PC-9 (cell line): ENCODE measurements at regions not wholly inside any gene's neighbourhood (a gene's known extent, or its start where the extent isn't known, plus 50 kb on each side); places are given as distances from the start of the nearest gene placed in this dataset.

Source experiments
- BruUV-seq: library from RNA; stranded (reverse); fragments of 400-500 nt; replicated peaks from 2 replicates; lab custom pipeline; 2021; lab: Mats Ljungman, UMichigan
- CTCF ChIA-PET: fragments of 300-600 bp; sonication (Branson Sonifier 250); formaldehyde crosslinking; loops from one replicate; lab custom pipeline; 2022; ENCODE audit warnings: antibody characterized with exemption; lab: Charles Lee
- POLR2A ChIA-PET: fragments of 300-600 bp; sonication (Branson Sonifier 250); formaldehyde crosslinking; loops from one replicate; lab custom pipeline; 2022; ENCODE audit warnings: antibody characterized with exemption; ENCODE audit not compliant: unreplicated experiment; lab: Charles Lee
- DNase-seq, 2 experiments: peaks; one replicate each; pipeline versions ENCODE4 v3.0.0 to v3.0.0-alpha.2; 2015 to 2022; ENCODE audit warnings: mixed read lengths in 1 of 2
- H2AFZ ChIP-seq: fragments of 200-600 bp; sonication (generic); 2 replicates; pipeline ENCODE4 v1.8.1; 2017; ENCODE audit warnings: antibody characterized with exemption
- H3F3A ChIP-seq: fragments of 200-600 bp; sonication (generic); 2 replicates; pipeline ENCODE4 v1.8.1; 2017; ENCODE audit warnings: antibody characterized with exemption, mild to moderate bottlenecking, low read depth; ENCODE audit not compliant: insufficient read depth
- H3K27ac ChIP-seq: fragments of 200-600 bp; sonication (generic); 2 replicates; pipeline ENCODE4 v1.6.1; 2016; ENCODE audit warnings: mixed run types
- H3K27me3 ChIP-seq: fragments of 200-600 bp; sonication (generic); 2 replicates; pipeline ENCODE4 v1.6.1; 2016; ENCODE audit warnings: low read depth, mixed run types; ENCODE audit not compliant: insufficient read depth
- H3K36me3 ChIP-seq: fragments of 200-600 bp; sonication (generic); 2 replicates; pipeline ENCODE4 v1.6.1; 2016; ENCODE audit warnings: low read depth, mixed run types
- H3K4me1 ChIP-seq: fragments of 200-600 bp; sonication (generic); replicated peaks from 2 replicates; pipeline ENCODE4 v1.6.1; 2016; ENCODE audit warnings: mixed run types; ENCODE audit not compliant: insufficient read depth
- H3K4me2 ChIP-seq: fragments of 200-600 bp; sonication (generic); 2 replicates; pipeline ENCODE4 v1.6.1; 2017; ENCODE audit warnings: mixed run types
- H3K4me3 ChIP-seq: fragments of 200-600 bp; sonication (generic); 2 replicates; pipeline ENCODE4 v1.6.1; 2016; ENCODE audit warnings: mixed run types
- H3K79me2 ChIP-seq: fragments of 200-600 bp; sonication (generic); 2 replicates; pipeline ENCODE4 v1.6.1; 2017; ENCODE audit warnings: low read depth, mixed run types
- H3K9me2 ChIP-seq: fragments of 200-600 bp; sonication (generic); 2 replicates; pipeline ENCODE4 v1.8.1; 2017; ENCODE audit warnings: mild to moderate bottlenecking; ENCODE audit not compliant: insufficient read depth
- H3K9me3 ChIP-seq: fragments of 200-600 bp; sonication (generic); 2 replicates; pipeline ENCODE4 v1.8.1; 2016; ENCODE audit warnings: low read depth; ENCODE audit not compliant: insufficient read depth
- H4K20me1 ChIP-seq: fragments of 200-600 bp; sonication (generic); 2 replicates; pipeline ENCODE4 v1.8.1; 2017; ENCODE audit not compliant: insufficient read depth
- EZH2 ChIP-seq: fragments of 200-600 bp; sonication (generic); IDR thresholded peaks from 2 replicates; pipeline ENCODE4 v1.8.0; 2017; ENCODE audit warnings: antibody characterized with exemption, low read depth
- intact Hi-C: fragments of 100-400 bp; cut with micrococcal nuclease; formaldehyde crosslinking; loops from one replicate; pipeline ENCODE4 v1.10.0; 2022; ENCODE audit not compliant: unreplicated experiment
- TF ChIP-seq, protein P1 (sequence below): fragments of 200-600 bp; sonication (generic); conservative IDR thresholded peaks from 2 replicates; pipeline ENCODE4 v1.6.1; 2017; ENCODE audit warnings: mixed run types, antibody characterized with exemption, mild to moderate bottlenecking, moderate library complexity

DNA sequence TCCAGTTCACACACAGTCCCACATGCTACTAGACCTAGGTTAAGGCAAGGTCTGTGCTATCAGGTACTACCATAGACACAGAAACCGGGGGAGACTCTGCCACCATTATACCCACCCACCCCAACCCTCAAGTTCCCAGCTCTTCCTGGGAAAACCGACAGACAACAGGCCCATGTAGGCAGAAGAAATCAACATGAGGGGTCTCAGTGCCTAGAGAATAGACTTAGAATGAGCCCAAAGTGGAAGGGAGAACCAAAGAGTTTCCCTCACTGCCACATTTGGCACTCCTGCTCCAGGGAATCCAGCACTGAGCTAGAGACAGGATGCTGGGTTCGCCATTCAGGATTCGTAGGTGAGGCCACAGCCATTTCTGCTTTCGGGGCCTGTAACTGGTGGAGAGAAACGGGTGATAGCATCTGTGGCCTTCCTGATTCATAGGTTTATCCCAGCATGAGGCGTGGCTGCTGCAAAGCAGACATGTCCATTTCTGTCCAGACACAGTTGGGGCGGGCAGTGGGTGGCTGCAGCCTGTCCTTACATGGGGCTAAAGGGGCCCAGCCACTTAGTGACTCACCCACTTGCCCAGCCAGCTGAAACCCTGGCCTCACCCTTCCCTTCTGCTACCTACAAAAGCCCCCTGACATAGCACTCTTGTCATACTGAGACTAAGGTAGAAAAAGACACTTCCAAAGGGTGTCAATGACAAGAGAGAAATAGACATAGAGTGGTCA lies 69.4 kb downstream of the IRF2BPL start:
- H3K27ac ChIP-seq, result peak overlapping the region; percentile 90
- DNase-seq, result peak; percentile 96 to 98
- H3K79me2 ChIP-seq, result 0 out of 2 replicates have a peak, but pooled peaks cover 9% of the 10 kb centered on the region
- peaks cover 86% of the 10 kb centered on the region for H3F3A ChIP-seq
- H3K27me3 ChIP-seq, result no peaks in the 10 kb centered on the region
- POLR2A ChIA-PET, result interaction anchor here (0.5 to 0.8 kb wide), 10 partner anchors 17 to 111 kb away, joined by 3 to 20 read pairs (median 6); no protein-coding TSS in a partner anchor
- TF ChIP-seq, protein P1, sequence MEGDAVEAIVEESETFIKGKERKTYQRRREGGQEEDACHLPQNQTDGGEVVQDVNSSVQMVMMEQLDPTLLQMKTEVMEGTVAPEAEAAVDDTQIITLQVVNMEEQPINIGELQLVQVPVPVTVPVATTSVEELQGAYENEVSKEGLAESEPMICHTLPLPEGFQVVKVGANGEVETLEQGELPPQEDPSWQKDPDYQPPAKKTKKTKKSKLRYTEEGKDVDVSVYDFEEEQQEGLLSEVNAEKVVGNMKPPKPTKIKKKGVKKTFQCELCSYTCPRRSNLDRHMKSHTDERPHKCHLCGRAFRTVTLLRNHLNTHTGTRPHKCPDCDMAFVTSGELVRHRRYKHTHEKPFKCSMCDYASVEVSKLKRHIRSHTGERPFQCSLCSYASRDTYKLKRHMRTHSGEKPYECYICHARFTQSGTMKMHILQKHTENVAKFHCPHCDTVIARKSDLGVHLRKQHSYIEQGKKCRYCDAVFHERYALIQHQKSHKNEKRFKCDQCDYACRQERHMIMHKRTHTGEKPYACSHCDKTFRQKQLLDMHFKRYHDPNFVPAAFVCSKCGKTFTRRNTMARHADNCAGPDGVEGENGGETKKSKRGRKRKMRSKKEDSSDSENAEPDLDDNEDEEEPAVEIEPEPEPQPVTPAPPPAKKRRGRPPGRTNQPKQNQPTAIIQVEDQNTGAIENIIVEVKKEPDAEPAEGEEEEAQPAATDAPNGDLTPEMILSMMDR, result no peak
- no peak for TF ChIP-seq EZH2
- no peaks in the 10 kb centered on the region for H4K20me1 ChIP-seq
- H2AFZ ChIP-seq, result no peak overlapping the region
- peaks cover 94% of the 10 kb centered on the region for H3K4me1 ChIP-seq
- H3K9me3 ChIP-seq, result no peaks in the 10 kb centered on the region
- no peak overlapping the region for H3K4me3 ChIP-seq
- no peaks in the 10 kb centered on the region for H3K36me3 ChIP-seq
- peak overlapping the region; percentile 79 for H3K4me2 ChIP-seq
- no peaks in the 10 kb centered on the region for H3K9me2 ChIP-seq
- CTCF ChIA-PET, result interaction anchor here (0.6 to 1.0 kb wide), 5 partner anchors 9 to 70 kb away, joined by 3 to 12 read pairs (median 4); no protein-coding TSS in a partner anchor
- intact Hi-C loops, result loop anchor here (1.0 kb wide), 2 partner anchors 12 to 109 kb away; no protein-coding TSS in a partner anchor
- no TSS peak for BruUV-seq

DNA sequence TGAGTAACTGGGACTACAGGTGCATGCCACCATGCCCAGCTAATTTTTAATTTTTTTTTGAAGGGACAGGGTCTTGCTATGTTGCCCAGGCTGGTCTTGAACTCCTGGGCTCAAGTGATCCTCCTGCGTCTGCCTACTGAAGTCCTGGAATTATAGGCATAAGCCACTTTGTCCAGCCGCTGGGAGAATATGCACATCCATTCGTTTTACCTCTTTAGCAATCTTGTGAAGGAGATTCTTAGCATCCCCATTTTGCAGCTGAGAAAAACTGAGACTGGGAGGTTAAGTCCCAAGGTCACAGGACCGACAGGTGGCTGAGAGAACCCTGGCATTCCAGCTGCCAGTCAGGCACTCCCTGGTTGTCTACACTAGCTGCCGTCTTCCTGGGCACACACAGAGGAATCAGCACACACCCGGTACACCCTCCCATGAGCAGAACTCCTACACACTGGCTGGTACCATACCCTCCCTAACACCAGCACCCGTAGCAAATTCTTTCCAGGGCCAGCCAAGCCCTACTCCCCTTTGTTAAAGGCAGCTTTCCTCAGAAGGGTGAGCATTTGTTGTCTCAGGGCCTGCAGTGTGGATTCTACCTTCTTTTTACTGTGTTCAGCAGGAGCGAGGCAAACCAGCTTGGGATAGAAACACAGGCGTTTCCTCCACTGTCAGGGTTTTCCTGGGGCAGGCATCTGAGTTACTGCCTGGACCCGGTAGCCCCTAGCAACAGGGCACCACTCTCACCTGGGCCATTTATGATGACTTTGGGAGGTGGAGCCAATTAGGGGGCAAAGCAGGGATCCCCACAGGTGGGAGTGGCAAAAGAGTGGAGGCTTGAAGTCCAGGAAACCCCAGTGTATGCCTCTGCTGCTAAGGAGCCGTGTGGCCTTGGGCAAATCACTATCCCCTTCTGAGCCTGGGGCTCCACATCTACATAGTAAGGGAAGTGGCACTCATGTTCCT lies 70.2 kb downstream of the IRF2BPL start:
- Histone ChIP-seq H4K20me1 (no peaks in the 10 kb centered on the region), H2AFZ (no peak overlapping the region), H3K9me2 (no peaks in the 10 kb centered on the region), H3K36me3 (no peaks in the 10 kb centered on the region), H3K4me3 (no peak overlapping the region), H3K79me2 (0 out of 2 replicates have a peak, but pooled peaks cover 9% of the 10 kb centered on the region), H3K27me3 (no peaks in the 10 kb centered on the region), H3F3A (peaks cover 86% of the 10 kb centered on the region), H3K4me1 (peaks cover 95% of the 10 kb centered on the region), H3K4me2 (peak overlapping the region; percentile 79), H3K27ac (peak overlapping the region; percentile 90), H3K9me3 (no peaks in the 10 kb centered on the region)
- intact Hi-C loops, result no loop called here
- peak in 1 of 2 experiments; percentile 69 for DNase-seq
- ChIA-PET CTCF (interaction anchor here (0.6 to 1.1 kb wide), 8 partner anchors 38 to 138 kb away, joined by 3 to 12 read pairs (median 4); no protein-coding TSS in a partner anchor), POLR2A (interaction anchor here (0.5 to 0.8 kb wide), 7 partner anchors 18 to 1499 kb away, joined by 3 to 17 read pairs (median 4); partner anchors contain the start of gene IRF2BPL)
- TSS peak; percentile 63 for BruUV-seq
- TF ChIP-seq, protein P1, result no peak
- no peak for TF ChIP-seq EZH2
